ENCODE measurements at regions not wholly inside any gene's neighbourhood (a gene's known extent, or its start where the extent isn't known, plus 50 kb on each side); places are given as distances from the start of the nearest gene placed in this dataset.

GRCh38 chr14:104437703-104438102, 141.9 kb upstream of the C14orf180 start:
- no peak for TF ChIP-seq CTCF (IDR thresholded peaks at IDR 0.05)
- no peak for TF ChIP-seq ZFX (IDR thresholded peaks at IDR 0.05; ENCODE audit: borderline replicate concordance)

Data from 22Rv1 (cell line).